GM10266 (cell line): ENCODE measurements at regions not wholly inside any gene's neighbourhood (a gene's known extent, or its start where the extent isn't known, plus 50 kb on each side); places are given as distances from the start of the nearest gene placed in this dataset.

Source experiments
- DNase-seq: peaks from one replicate; pipeline ENCODE4 v3.0.0; 2012; ENCODE audit errors: extremely low spot score
- TF ChIP-seq, protein P1 (sequence below): IDR thresholded peaks from 2 replicates; pipeline ENCODE4 v1.5.1; 2012; ENCODE audit warnings: mild to moderate bottlenecking, low read depth; ENCODE audit not compliant: control insufficient read depth, insufficient read depth; ENCODE audit errors: missing control alignments

DNA sequence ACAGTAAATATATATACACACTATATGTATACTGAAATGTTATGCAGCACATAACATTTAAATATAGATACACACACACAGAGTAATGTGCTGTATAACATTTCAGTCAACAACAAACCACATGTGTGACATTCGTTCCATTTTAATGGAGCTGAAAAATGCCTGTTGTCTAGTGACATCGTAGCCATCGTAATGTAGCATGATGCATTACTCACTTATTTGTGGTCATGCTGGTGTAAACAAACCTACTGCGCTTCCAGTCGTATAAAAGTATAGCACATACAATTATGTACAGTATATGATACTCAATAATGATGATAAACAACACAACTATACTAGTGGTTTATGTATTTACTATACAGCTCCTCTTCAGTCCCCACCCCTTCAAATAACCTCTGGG is 119.0 kb upstream of the SLC38A4 start:
- DNase-seq, result no peak
- TF ChIP-seq, protein P1, sequence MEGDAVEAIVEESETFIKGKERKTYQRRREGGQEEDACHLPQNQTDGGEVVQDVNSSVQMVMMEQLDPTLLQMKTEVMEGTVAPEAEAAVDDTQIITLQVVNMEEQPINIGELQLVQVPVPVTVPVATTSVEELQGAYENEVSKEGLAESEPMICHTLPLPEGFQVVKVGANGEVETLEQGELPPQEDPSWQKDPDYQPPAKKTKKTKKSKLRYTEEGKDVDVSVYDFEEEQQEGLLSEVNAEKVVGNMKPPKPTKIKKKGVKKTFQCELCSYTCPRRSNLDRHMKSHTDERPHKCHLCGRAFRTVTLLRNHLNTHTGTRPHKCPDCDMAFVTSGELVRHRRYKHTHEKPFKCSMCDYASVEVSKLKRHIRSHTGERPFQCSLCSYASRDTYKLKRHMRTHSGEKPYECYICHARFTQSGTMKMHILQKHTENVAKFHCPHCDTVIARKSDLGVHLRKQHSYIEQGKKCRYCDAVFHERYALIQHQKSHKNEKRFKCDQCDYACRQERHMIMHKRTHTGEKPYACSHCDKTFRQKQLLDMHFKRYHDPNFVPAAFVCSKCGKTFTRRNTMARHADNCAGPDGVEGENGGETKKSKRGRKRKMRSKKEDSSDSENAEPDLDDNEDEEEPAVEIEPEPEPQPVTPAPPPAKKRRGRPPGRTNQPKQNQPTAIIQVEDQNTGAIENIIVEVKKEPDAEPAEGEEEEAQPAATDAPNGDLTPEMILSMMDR, result no peak

DNA sequence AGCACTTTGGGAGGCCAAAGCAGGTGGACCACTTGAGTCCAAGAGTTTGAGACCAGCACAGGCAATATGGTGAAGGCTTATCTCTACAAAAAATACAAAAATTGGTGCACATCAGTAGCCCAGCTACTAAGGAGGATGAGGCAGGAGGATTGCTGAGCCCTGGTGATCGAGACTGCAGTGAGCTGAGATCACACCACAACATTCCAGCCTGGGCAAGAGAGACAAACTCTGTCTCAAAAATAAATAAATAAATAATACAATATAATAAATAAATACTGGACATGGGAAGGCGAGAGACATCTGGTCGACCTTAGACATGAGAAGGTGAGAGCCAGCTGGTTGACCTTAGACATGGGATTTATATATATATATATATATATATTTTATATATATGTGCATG is 119.8 kb upstream of the SLC38A4 start:
- DNase-seq, result no peak
- TF ChIP-seq, protein P1, result no peak

DNA sequence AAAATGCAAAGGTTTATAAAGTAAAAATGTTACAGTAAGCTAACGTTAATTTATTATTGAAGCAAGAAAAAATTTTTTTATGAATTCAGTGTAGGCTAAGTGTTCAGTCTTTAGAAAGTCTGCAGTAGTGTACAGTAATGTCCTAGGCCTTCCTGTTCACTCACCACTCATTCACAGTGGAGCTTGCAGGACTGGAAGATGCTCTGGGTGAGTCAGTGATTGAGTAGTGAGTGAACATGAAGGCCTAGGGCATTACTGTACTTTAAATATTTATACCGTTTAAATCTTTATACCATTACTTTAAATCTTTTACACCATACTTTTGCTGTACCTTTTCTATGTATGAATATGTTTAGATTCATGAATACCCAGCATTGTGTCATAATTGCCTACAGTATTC is 120.3 kb upstream of the SLC38A4 start:
- TF ChIP-seq, protein P1, result no peak
- no peak for DNase-seq

DNA sequence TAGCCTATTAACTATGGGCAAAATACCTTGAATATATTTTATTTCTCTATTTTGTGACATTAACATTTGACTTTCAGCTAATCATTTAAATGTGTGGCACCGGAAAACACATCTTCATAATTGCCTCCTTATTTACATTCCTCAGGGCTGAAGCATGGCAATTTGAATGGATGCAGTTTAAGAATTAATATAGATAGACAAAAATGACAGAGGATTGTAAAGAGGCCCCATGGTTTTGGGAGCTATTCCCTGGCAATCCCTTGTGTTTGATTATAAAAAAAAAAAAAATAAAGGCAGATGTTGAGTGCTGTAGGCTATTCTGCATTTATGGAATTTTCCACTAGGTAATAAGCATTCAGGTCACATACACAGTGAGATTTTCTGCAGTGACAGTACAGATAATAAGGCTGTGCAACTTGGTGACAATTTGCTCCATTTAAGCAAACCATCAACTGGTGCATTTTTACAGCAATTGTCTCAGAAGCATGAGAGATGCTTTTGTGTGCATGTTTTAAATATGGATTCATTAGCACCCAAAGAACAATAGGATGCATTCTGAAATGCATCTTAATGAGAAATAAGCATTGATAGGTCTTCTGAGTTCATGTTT is 123.2 kb upstream of the SLC38A4 start:
- DNase-seq, result no peak
- TF ChIP-seq, protein P1, result no peak

DNA sequence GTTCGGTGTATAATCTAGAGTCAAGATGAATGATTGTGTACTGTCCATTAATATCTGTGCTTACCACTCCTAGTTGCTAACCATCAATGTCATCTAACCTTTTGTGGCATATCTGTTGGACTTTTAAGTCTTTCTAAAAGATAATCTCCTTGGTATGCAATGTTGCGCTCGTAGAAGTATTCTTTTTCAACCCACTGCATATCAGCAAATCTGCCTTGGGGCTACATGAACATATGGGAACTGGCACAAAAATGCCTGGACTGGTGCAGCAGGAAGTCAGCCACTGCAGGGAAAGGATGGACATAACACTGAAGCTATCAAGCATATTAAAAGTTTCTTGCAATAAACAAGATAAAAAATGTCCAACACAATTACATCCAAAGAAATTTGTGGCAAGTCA is 124.3 kb upstream of the SLC38A4 start:
- no peak for DNase-seq
- TF ChIP-seq, protein P1, result no peak

DNA sequence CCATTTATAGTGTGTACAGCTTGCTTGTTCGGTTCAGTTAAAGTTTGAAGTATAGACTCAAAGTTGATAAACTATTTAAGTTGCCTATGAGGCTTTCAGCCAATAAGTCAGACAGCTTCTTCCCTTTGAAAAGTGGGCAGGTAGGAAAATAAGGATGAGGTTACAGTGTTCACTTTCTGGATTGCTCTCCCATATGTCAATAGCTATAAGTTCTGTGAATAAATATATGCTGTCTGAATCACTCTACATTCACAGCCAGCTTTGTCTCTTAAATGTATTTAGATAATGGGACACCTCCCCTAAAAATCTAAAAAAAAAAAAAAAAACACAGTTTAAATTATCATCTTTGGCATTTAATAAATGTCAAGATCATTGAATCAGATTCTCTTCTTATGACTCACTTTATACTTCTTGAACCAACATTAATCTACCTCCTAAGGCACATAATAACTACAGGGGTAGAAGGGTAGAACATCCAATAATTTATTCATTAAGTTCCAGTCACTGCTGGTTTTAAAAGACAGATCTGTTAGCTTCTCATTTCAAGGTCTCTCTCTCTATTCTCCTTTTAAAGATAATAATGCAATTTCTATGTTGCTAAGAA is 126.4 kb upstream of the PCED1B start:
- no peak for DNase-seq
- TF ChIP-seq, protein P1, result no peak

DNA sequence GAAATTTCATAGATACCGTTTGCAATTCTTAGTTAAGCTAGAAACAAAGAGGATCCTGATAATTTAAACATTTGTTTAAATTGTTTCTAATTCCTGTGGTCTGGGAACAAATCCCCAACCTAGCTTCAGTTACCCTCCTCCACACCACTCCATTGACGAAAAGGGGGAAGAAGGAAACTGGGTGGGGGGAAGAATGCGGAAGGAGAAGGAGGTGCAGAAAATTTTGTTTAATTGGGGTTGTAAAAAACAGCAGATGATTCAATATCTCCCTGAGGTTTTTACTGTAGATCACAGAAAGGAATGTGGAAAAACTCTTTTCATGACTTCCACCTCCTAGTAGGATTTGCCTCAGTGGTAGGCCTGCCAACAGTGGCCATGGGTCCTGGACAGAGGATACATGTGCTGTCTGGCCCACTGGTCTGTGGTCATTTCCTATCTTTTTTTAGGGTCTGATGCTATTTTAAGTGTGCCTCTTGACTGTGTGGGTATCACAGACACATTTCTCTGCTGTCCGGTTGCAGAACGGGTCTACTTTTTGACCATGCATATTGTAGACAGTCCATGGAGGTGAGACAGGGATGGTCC is 122.9 kb upstream of the PCED1B start:
- no peak for DNase-seq
- TF ChIP-seq, protein P1, result no peak
